ENCODE measurements at regions not wholly inside any gene's neighbourhood (a gene's known extent, or its start where the extent isn't known, plus 50 kb on each side); places are given as distances from the start of the nearest gene placed in this dataset.
"Not testable (repeated sequence)": the region's sequence is repeated elsewhere in the genome, so short reads cannot be mapped to it uniquely, and the experiment has no call there.

- H3K23ac ChIP-seq (ENCODE audit: low read length in 2 of 2); H3K9me3 ChIP-seq (ENCODE audit: control insufficient read depth, low read length); H3K27me3 ChIP-seq (ENCODE audit: control insufficient read depth in 1 of 2, insufficient read depth in 1 of 2, low read length in 2 of 2); H2BK120ac ChIP-seq (ENCODE audit: low read depth, low read length); H3K4ac ChIP-seq (ENCODE audit: low read depth in 1 of 2, low read length in 2 of 2); H3K4me3 ChIP-seq (ENCODE audit: insufficient read depth in 1 of 2, low read depth in 1 of 2, low read length in 2 of 2); H3K9ac ChIP-seq (ENCODE audit: low read length); H4K8ac ChIP-seq (ENCODE audit: low read length); H3K79me1 ChIP-seq (replicated peaks; ENCODE audit: low read length, poor library complexity, severe bottlenecking); H2AFZ ChIP-seq (ENCODE audit: low read depth, low read length); H3K18ac ChIP-seq (ENCODE audit: low read depth in 1 of 2, low read length in 2 of 2); H3K4me2 ChIP-seq (ENCODE audit: low read length, poor library complexity, severe bottlenecking); H3K4me1 ChIP-seq (ENCODE audit: control insufficient read depth, insufficient read depth, low read depth, low read length); H2BK5ac ChIP-seq (ENCODE audit: low read depth, low read length, poor library complexity, severe bottlenecking); H2AK5ac ChIP-seq (ENCODE audit: low read length, severe bottlenecking); H4K91ac ChIP-seq (ENCODE audit: low read length); H3K14ac ChIP-seq (ENCODE audit: low read length in 2 of 2); DNase-seq; H2BK12ac ChIP-seq (ENCODE audit: low read length in 2 of 2); H3K36me3 ChIP-seq (ENCODE audit: control insufficient read depth in 1 of 2, insufficient read depth in 2 of 2, low read depth in 1 of 2, low read length in 2 of 2); H3K27ac ChIP-seq (ENCODE audit: low read length, poor library complexity, severe bottlenecking); H2BK15ac ChIP-seq (ENCODE audit: low read depth, poor library complexity, severe bottlenecking): not testable (repeated sequence)
- 42% methylated on average over 3 of the region's 6 CpGs for WGBS
These were observed 188.0 kb downstream of the LMLN start for GRCh38 chr3:198147993-198148392.

GRCh38 chr3:198149904-198150303 is 189.9 kb downstream of the LMLN start:
- H2BK15ac ChIP-seq (ENCODE audit: low read depth, poor library complexity, severe bottlenecking); H4K8ac ChIP-seq (ENCODE audit: low read length); H3K4me2 ChIP-seq (ENCODE audit: low read length, poor library complexity, severe bottlenecking); H2AFZ ChIP-seq (ENCODE audit: low read depth, low read length); H3K36me3 ChIP-seq (ENCODE audit: control insufficient read depth in 1 of 2, insufficient read depth in 2 of 2, low read depth in 1 of 2, low read length in 2 of 2); DNase-seq; H3K79me1 ChIP-seq (replicated peaks; ENCODE audit: low read length, poor library complexity, severe bottlenecking); H2BK120ac ChIP-seq (ENCODE audit: low read depth, low read length); H3K23ac ChIP-seq (ENCODE audit: low read length in 2 of 2); H3K4me1 ChIP-seq (ENCODE audit: control insufficient read depth, insufficient read depth, low read depth, low read length); H2AK5ac ChIP-seq (ENCODE audit: low read length, severe bottlenecking); H3K27ac ChIP-seq (ENCODE audit: low read length, poor library complexity, severe bottlenecking); H3K18ac ChIP-seq (ENCODE audit: low read depth in 1 of 2, low read length in 2 of 2); H2BK5ac ChIP-seq (ENCODE audit: low read depth, low read length, poor library complexity, severe bottlenecking); H3K9me3 ChIP-seq (ENCODE audit: control insufficient read depth, low read length); H3K14ac ChIP-seq (ENCODE audit: low read length in 2 of 2); H3K4me3 ChIP-seq (ENCODE audit: insufficient read depth in 1 of 2, low read depth in 1 of 2, low read length in 2 of 2); H3K27me3 ChIP-seq (ENCODE audit: control insufficient read depth in 1 of 2, insufficient read depth in 1 of 2, low read length in 2 of 2); H3K4ac ChIP-seq (ENCODE audit: low read depth in 1 of 2, low read length in 2 of 2); H2BK12ac ChIP-seq (ENCODE audit: low read length in 2 of 2); H3K9ac ChIP-seq (ENCODE audit: low read length); H4K91ac ChIP-seq (ENCODE audit: low read length): not testable (repeated sequence)
- WGBS, result 96% methylated on average over 1 of the region's 5 CpGs

- H3K4ac ChIP-seq (ENCODE audit: low read depth in 1 of 2, low read length in 2 of 2); H2BK120ac ChIP-seq (ENCODE audit: low read depth, low read length); H3K9me3 ChIP-seq (ENCODE audit: control insufficient read depth, low read length); H3K27ac ChIP-seq (ENCODE audit: low read length, poor library complexity, severe bottlenecking); H3K23ac ChIP-seq (ENCODE audit: low read length in 2 of 2); H3K14ac ChIP-seq (ENCODE audit: low read length in 2 of 2); H2AFZ ChIP-seq (ENCODE audit: low read depth, low read length); H3K4me1 ChIP-seq (ENCODE audit: control insufficient read depth, insufficient read depth, low read depth, low read length); DNase-seq; H2BK5ac ChIP-seq (ENCODE audit: low read depth, low read length, poor library complexity, severe bottlenecking); H3K27me3 ChIP-seq (ENCODE audit: control insufficient read depth in 1 of 2, insufficient read depth in 1 of 2, low read length in 2 of 2); H2BK15ac ChIP-seq (ENCODE audit: low read depth, poor library complexity, severe bottlenecking); H3K36me3 ChIP-seq (ENCODE audit: control insufficient read depth in 1 of 2, insufficient read depth in 2 of 2, low read depth in 1 of 2, low read length in 2 of 2); H3K79me1 ChIP-seq (replicated peaks; ENCODE audit: low read length, poor library complexity, severe bottlenecking); H3K4me3 ChIP-seq (ENCODE audit: insufficient read depth in 1 of 2, low read depth in 1 of 2, low read length in 2 of 2); H2BK12ac ChIP-seq (ENCODE audit: low read length in 2 of 2); H3K9ac ChIP-seq (ENCODE audit: low read length); H4K8ac ChIP-seq (ENCODE audit: low read length); H3K4me2 ChIP-seq (ENCODE audit: low read length, poor library complexity, severe bottlenecking); H3K18ac ChIP-seq (ENCODE audit: low read depth in 1 of 2, low read length in 2 of 2); H2AK5ac ChIP-seq (ENCODE audit: low read length, severe bottlenecking); H4K91ac ChIP-seq (ENCODE audit: low read length): not testable (repeated sequence)
- 57% methylated on average over 1 of the region's 4 CpGs for WGBS
These were observed 191.8 kb downstream of the LMLN start for GRCh38 chr3:198151867-198152266.

- H3K4me2 ChIP-seq (ENCODE audit: low read length, poor library complexity, severe bottlenecking); H3K4me3 ChIP-seq (ENCODE audit: insufficient read depth in 1 of 2, low read depth in 1 of 2, low read length in 2 of 2); H3K9ac ChIP-seq (ENCODE audit: low read length); H3K23ac ChIP-seq (ENCODE audit: low read length in 2 of 2); H3K18ac ChIP-seq (ENCODE audit: low read depth in 1 of 2, low read length in 2 of 2); H2AK5ac ChIP-seq (ENCODE audit: low read length, severe bottlenecking); H3K36me3 ChIP-seq (ENCODE audit: control insufficient read depth in 1 of 2, insufficient read depth in 2 of 2, low read depth in 1 of 2, low read length in 2 of 2); H2AFZ ChIP-seq (ENCODE audit: low read depth, low read length); H2BK15ac ChIP-seq (ENCODE audit: low read depth, poor library complexity, severe bottlenecking); H2BK120ac ChIP-seq (ENCODE audit: low read depth, low read length); H2BK12ac ChIP-seq (ENCODE audit: low read length in 2 of 2); H4K91ac ChIP-seq (ENCODE audit: low read length); H2BK5ac ChIP-seq (ENCODE audit: low read depth, low read length, poor library complexity, severe bottlenecking); H3K9me3 ChIP-seq (ENCODE audit: control insufficient read depth, low read length); H3K14ac ChIP-seq (ENCODE audit: low read length in 2 of 2); H3K27ac ChIP-seq (ENCODE audit: low read length, poor library complexity, severe bottlenecking); DNase-seq; H3K79me1 ChIP-seq (replicated peaks; ENCODE audit: low read length, poor library complexity, severe bottlenecking); H3K4me1 ChIP-seq (ENCODE audit: control insufficient read depth, insufficient read depth, low read depth, low read length); H3K27me3 ChIP-seq (ENCODE audit: control insufficient read depth in 1 of 2, insufficient read depth in 1 of 2, low read length in 2 of 2); H3K4ac ChIP-seq (ENCODE audit: low read depth in 1 of 2, low read length in 2 of 2); H4K8ac ChIP-seq (ENCODE audit: low read length): not testable (repeated sequence)
- no CpG with 5 or more reads among the region's 7 CpGs for WGBS
These were observed 195.8 kb downstream of the LMLN start for GRCh38 chr3:198155771-198156170.

Measured in mesenchymal stem cell (in vitro differentiated cells and primary cell).